ENCODE measurements at regions not wholly inside any gene's neighbourhood (a gene's known extent, or its start where the extent isn't known, plus 50 kb on each side); places are given as distances from the start of the nearest gene placed in this dataset.
A peak's percentile ranks its signal among the peaks of the same experiment; 100 is the strongest.
"Not testable (repeated sequence)": the region's sequence is repeated elsewhere in the genome, so short reads cannot be mapped to it uniquely, and the experiment has no call there.

- H3K9ac ChIP-seq (ENCODE audit: insufficient read depth in 1 of 2, low read length in 2 of 2) = no peak overlapping the region
- 85 to 88% methylated on average over 1 of the region's 1 CpG for WGBS, 2 donors
- no peak overlapping the region for H3K4me3 ChIP-seq
- no peaks in the 10 kb centered on the region for H3K9me3 ChIP-seq (ENCODE audit: control insufficient read depth in 4 of 4, insufficient read depth in 3 of 4, low read length in 3 of 4)
- ATAC-seq (ENCODE audit: insufficient read depth, low FRiP score) (no peak), DNase-seq (no peak)
- no peak for TF ChIP-seq CTCF (IDR thresholded peaks at IDR 0.05; ENCODE audit: control extremely low read depth, extremely low read depth)
- H3K27me3 ChIP-seq (ENCODE audit: control insufficient read depth in 3 of 3, insufficient read depth in 3 of 3, low read length in 2 of 3) = peaks cover 0 to 2% (median 0%) of the 10 kb centered on the region in 3 donors
- no peaks in the 10 kb centered on the region for H3K36me3 ChIP-seq (ENCODE audit: control insufficient read depth in 4 of 4, insufficient read depth in 4 of 4, low read length in 4 of 4)
- H3K27ac ChIP-seq (ENCODE audit: low read depth in 1 of 2, low read length in 1 of 2) = no peak overlapping the region
- no peaks in the 10 kb centered on the region for H3K4me1 ChIP-seq (ENCODE audit: control insufficient read depth in 5 of 5, insufficient read depth in 5 of 5, low read length in 5 of 5)
Measured at GRCh38 chrX:138270931-138271330, 440.6 kb downstream of the FGF13 start.

GRCh38 chrX:138282598-138283150, 428.8 kb downstream of the FGF13 start:
- 94% methylated on average over 31 of the region's 31 CpGs; no CpG with 5 or more reads in 1 of the 2 donors for WGBS, 2 donors
- not testable (repeated sequence) for H3K9ac ChIP-seq (ENCODE audit: insufficient read depth in 1 of 2, low read length in 2 of 2); H3K4me1 ChIP-seq (ENCODE audit: control insufficient read depth in 5 of 5, insufficient read depth in 5 of 5, low read length in 5 of 5); H3K9me3 ChIP-seq (ENCODE audit: control insufficient read depth in 4 of 4, insufficient read depth in 3 of 4, low read length in 3 of 4); H3K4me3 ChIP-seq; DNase-seq; H3K27ac ChIP-seq (ENCODE audit: low read depth in 1 of 2, low read length in 1 of 2); H3K36me3 ChIP-seq (ENCODE audit: control insufficient read depth in 4 of 4, insufficient read depth in 4 of 4, low read length in 4 of 4); ATAC-seq (ENCODE audit: insufficient read depth, low FRiP score); H3K27me3 ChIP-seq (ENCODE audit: control insufficient read depth in 3 of 3, insufficient read depth in 3 of 3, low read length in 2 of 3)

GRCh38 chrX:138287205-138287877, 424.2 kb downstream of the FGF13 start:
- no peak for ATAC-seq (ENCODE audit: insufficient read depth, low FRiP score)
- DNase-seq = no peak
- peaks cover 0 to 8% (median 3%) of the 10 kb centered on the region in 3 donors for H3K27me3 ChIP-seq (ENCODE audit: control insufficient read depth in 3 of 3, insufficient read depth in 3 of 3, low read length in 2 of 3)
- H3K9me3 ChIP-seq (ENCODE audit: control insufficient read depth in 4 of 4, insufficient read depth in 3 of 4, low read length in 3 of 4) = peaks cover 0 to 2% (median 0%) of the 10 kb centered on the region in 4 donors
- no peak overlapping the region for H3K4me3 ChIP-seq
- H3K9ac ChIP-seq (ENCODE audit: insufficient read depth in 1 of 2, low read length in 2 of 2) = no peak overlapping the region
- H3K4me1 ChIP-seq (ENCODE audit: control insufficient read depth in 5 of 5, insufficient read depth in 5 of 5, low read length in 5 of 5) = no peaks in the 10 kb centered on the region
- no peaks in the 10 kb centered on the region for H3K36me3 ChIP-seq (ENCODE audit: control insufficient read depth in 4 of 4, insufficient read depth in 4 of 4, low read length in 4 of 4)
- no peak for TF ChIP-seq CTCF (IDR thresholded peaks at IDR 0.05; ENCODE audit: control extremely low read depth, extremely low read depth)
- 47 to 78% methylated on average over 3 of the region's 3 CpGs for WGBS, 2 donors
- H3K27ac ChIP-seq (ENCODE audit: low read depth in 1 of 2, low read length in 1 of 2) = no peak overlapping the region

- DNase-seq = peak in 1 of 3 donors; percentile 23
- no peak overlapping the region for H3K9ac ChIP-seq (ENCODE audit: insufficient read depth in 1 of 2, low read length in 2 of 2)
- no peak for TF ChIP-seq CTCF (IDR thresholded peaks at IDR 0.05; ENCODE audit: control extremely low read depth, extremely low read depth)
- H3K4me1 ChIP-seq (ENCODE audit: control insufficient read depth in 5 of 5, insufficient read depth in 5 of 5, low read length in 5 of 5) = no peaks in the 10 kb centered on the region
- 61 to 69% methylated on average over 5 of the region's 5 CpGs for WGBS, 2 donors
- H3K27ac ChIP-seq (ENCODE audit: low read depth in 1 of 2, low read length in 1 of 2) = no peak overlapping the region
- H3K27me3 ChIP-seq (ENCODE audit: control insufficient read depth in 3 of 3, insufficient read depth in 3 of 3, low read length in 2 of 3) = peaks cover 0 to 10% (median 6%) of the 10 kb centered on the region in 3 donors
- no peaks in the 10 kb centered on the region for H3K9me3 ChIP-seq (ENCODE audit: control insufficient read depth in 4 of 4, insufficient read depth in 3 of 4, low read length in 3 of 4)
- ATAC-seq (ENCODE audit: insufficient read depth, low FRiP score) = no peak
- no peaks in the 10 kb centered on the region for H3K36me3 ChIP-seq (ENCODE audit: control insufficient read depth in 4 of 4, insufficient read depth in 4 of 4, low read length in 4 of 4)
- H3K4me3 ChIP-seq = no peak overlapping the region
Measured at GRCh38 chrX:138294951-138295350, 416.6 kb downstream of the FGF13 start.
